ENCODE measurements at regions not wholly inside any gene's neighbourhood (a gene's known extent, or its start where the extent isn't known, plus 50 kb on each side); places are given as distances from the start of the nearest gene placed in this dataset.

GRCh38 chr5:57845025-57845424 lies 362.4 kb upstream of the ACTBL2 start:
- TF ChIP-seq EZH2 (IDR thresholded peaks at IDR 0.05; ENCODE audit: borderline replicate concordance, low read length) = no peak
- TF ChIP-seq, protein P1, sequence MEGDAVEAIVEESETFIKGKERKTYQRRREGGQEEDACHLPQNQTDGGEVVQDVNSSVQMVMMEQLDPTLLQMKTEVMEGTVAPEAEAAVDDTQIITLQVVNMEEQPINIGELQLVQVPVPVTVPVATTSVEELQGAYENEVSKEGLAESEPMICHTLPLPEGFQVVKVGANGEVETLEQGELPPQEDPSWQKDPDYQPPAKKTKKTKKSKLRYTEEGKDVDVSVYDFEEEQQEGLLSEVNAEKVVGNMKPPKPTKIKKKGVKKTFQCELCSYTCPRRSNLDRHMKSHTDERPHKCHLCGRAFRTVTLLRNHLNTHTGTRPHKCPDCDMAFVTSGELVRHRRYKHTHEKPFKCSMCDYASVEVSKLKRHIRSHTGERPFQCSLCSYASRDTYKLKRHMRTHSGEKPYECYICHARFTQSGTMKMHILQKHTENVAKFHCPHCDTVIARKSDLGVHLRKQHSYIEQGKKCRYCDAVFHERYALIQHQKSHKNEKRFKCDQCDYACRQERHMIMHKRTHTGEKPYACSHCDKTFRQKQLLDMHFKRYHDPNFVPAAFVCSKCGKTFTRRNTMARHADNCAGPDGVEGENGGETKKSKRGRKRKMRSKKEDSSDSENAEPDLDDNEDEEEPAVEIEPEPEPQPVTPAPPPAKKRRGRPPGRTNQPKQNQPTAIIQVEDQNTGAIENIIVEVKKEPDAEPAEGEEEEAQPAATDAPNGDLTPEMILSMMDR (IDR thresholded peaks at IDR 0.05; ENCODE audit: low read length) = no peak
